HCT116 (cell line): ENCODE measurements at regions not wholly inside any gene's neighbourhood (a gene's known extent, or its start where the extent isn't known, plus 50 kb on each side); places are given as distances from the start of the nearest gene placed in this dataset.

Experiments
- ATAC-seq: fragments of 200-7000 bp; cut with Tn5 transposase; 2 replicates; pipeline ENCODE4 v1.9.1; 2020; ENCODE audit warnings: mild to moderate bottlenecking, moderate library complexity
- BruUV-seq: library from RNA; stranded (reverse); fragments of 400-500 nt; replicated peaks from 2 replicates; lab custom pipeline; 2021; lab: Mats Ljungman, UMichigan
- CTCF ChIA-PET: fragments of 300-600 bp; sonication (Branson Sonifier 250); formaldehyde crosslinking; loops from one replicate; lab custom pipeline; 2021; ENCODE audit warnings: antibody characterized with exemption; lab: Charles Lee
- POLR2A ChIA-PET: fragments of 300-600, 350-600 bp; sonication (Branson Sonifier 250); formaldehyde crosslinking; loops from one replicate; lab custom pipeline; 2021; ENCODE audit warnings: antibody characterized with exemption; lab: Charles Lee
- RAD21 ChIA-PET, 2 experiments: fragments of 300-600 bp; sonication (Branson Sonifier 250); formaldehyde crosslinking; loops; one replicate each; lab custom pipeline; 2023; ENCODE audit warnings: low total read pairs in 2 of 2; ENCODE audit not compliant: uncharacterized antibody in 2 of 2, unreplicated experiment in 2 of 2, low non-redundant PET in 1 of 2; lab: Charles Lee
- DNase-seq: peaks from one replicate; pipeline ENCODE4 v3.0.0-alpha.2; 2010; ENCODE audit warnings: low read depth, low spot score
- H2AFZ ChIP-seq: fragments of 200-600 bp; shearing (Covaris generic), sonication (generic); 2 replicates; pipeline ENCODE4 v1.6.1; 2017; ENCODE audit warnings: low read depth, mixed run types, mixed read lengths, antibody characterized with exemption, low read length; ENCODE audit not compliant: poor library complexity, severe bottlenecking
- H3K27ac ChIP-seq: 2 replicates; pipeline ENCODE4 v1.5.1; 2012; ENCODE audit warnings: low read depth, low read length
- H3K27me3 ChIP-seq: fragments of 200-600 bp; sonication (generic); 2 replicates; pipeline ENCODE4 v1.6.1; 2016; ENCODE audit warnings: mixed run types, low read length, mixed read lengths; ENCODE audit not compliant: insufficient read depth
- H3K36me3 ChIP-seq, 2 experiments: fragments of 200-500 bp in 1 of 2; fragments of 200-600 bp in 1 of 2; sonication (Bioruptor generic) in 1 of 2; sonication (generic) in 1 of 2; 2 replicates each; pipeline versions ENCODE4 v1.5.1 to v1.6.1; 2014 to 2016; ENCODE audit warnings: low read length in 2 of 2, inconsistent platforms in 1 of 2, mixed read lengths in 1 of 2, mixed run types in 1 of 2; ENCODE audit not compliant: insufficient read depth in 2 of 2, control insufficient read depth in 1 of 2
- H3K4me1 ChIP-seq, 2 experiments: fragments of 200-600 bp in 1 of 2; sonication (generic) in 1 of 2; 2 replicates each; pipeline versions ENCODE4 v1.5.1 to v1.6.1; 2012 to 2017; ENCODE audit warnings: low read length in 2 of 2, inconsistent platforms in 1 of 2, mild to moderate bottlenecking in 1 of 2, mixed read lengths in 1 of 2, mixed run types in 1 of 2, moderate library complexity in 1 of 2; ENCODE audit not compliant: insufficient read depth in 2 of 2, control insufficient read depth in 1 of 2
- H3K4me2 ChIP-seq: fragments of 200-600 bp; sonication (generic); 2 replicates; pipeline ENCODE4 v1.6.1; 2017; ENCODE audit warnings: mixed run types, low read length, mixed read lengths
- H3K4me3 ChIP-seq, 2 experiments: fragments of 200-600 bp in 1 of 2; sonication (generic) in 1 of 2; replicated peaks in 1 of 2; 2 replicates each; pipeline ENCODE4 v1.5.1; 2011 to 2016; ENCODE audit warnings: low read length in 2 of 2, control low read depth in 1 of 2, low read depth in 1 of 2, mild to moderate bottlenecking in 1 of 2, mixed read lengths in 1 of 2, mixed run types in 1 of 2
- H3K79me2 ChIP-seq: fragments of 200-600 bp; sonication (generic); 2 replicates; pipeline ENCODE4 v1.6.1; 2017; ENCODE audit warnings: mild to moderate bottlenecking, mixed run types, low read length, moderate library complexity, mixed read lengths; ENCODE audit not compliant: insufficient read depth
- H3K9ac ChIP-seq: fragments of 200-600 bp; sonication (generic); 2 replicates; pipeline ENCODE4 v1.6.1; 2016; ENCODE audit warnings: low read length, mixed read lengths
- H3K9me2 ChIP-seq: fragments of 200-600 bp; sonication (generic), shearing (Covaris generic); 2 replicates; pipeline ENCODE4 v1.6.1; 2017; ENCODE audit warnings: mixed run types, mild to moderate bottlenecking, moderate library complexity; ENCODE audit not compliant: insufficient read depth
- H3K9me3 ChIP-seq, 2 experiments: fragments of 200-500 bp in 1 of 2; fragments of 200-600 bp in 1 of 2; sonication (Bioruptor generic) in 1 of 2; sonication (generic) in 1 of 2; 2 replicates each; pipeline ENCODE4 v1.6.1; 2014 to 2017; ENCODE audit warnings: low read length in 2 of 2, mixed read lengths in 2 of 2, inconsistent platforms in 1 of 2, low read depth in 1 of 2, mild to moderate bottlenecking in 1 of 2, mixed run types in 1 of 2, moderate library complexity in 1 of 2; ENCODE audit not compliant: control insufficient read depth in 1 of 2, insufficient read depth in 1 of 2
- H4K20me1 ChIP-seq: fragments of 200-600 bp; sonication (generic), shearing (Covaris generic); 2 replicates; pipeline ENCODE4 v1.6.1; 2017; ENCODE audit warnings: mixed run types, mild to moderate bottlenecking, moderate library complexity; ENCODE audit not compliant: insufficient read depth
- CBX3 ChIP-seq: IDR thresholded peaks from 2 replicates; pipeline ENCODE4 v1.6.1; 2012; ENCODE audit warnings: low read depth
- FOSL1 ChIP-seq: IDR thresholded peaks from 2 replicates; pipeline ENCODE4 v1.6.1; 2012; ENCODE audit warnings: low read depth
- POLR2AphosphoS5 ChIP-seq: IDR thresholded peaks from 2 replicates; pipeline ENCODE4 v1.6.1; 2011; ENCODE audit warnings: mild to moderate bottlenecking, low read depth, low read length, moderate library complexity
- SRF ChIP-seq: IDR thresholded peaks from 2 replicates; pipeline ENCODE4 v1.6.1; 2012; ENCODE audit warnings: low read depth
- ZFX ChIP-seq: fragments of 450-650 bp; IDR thresholded peaks from 2 replicates; pipeline ENCODE4 v1.6.1; 2017
- ZNF274 ChIP-seq: fragments of 200-500 bp; sonication (Bioruptor generic); IDR thresholded peaks from 2 replicates; pipeline ENCODE4 v1.6.1; 2014; ENCODE audit warnings: mild to moderate bottlenecking, low read depth, low read length, inconsistent platforms
- intact Hi-C: fragments of 100-400 bp; cut with micrococcal nuclease; formaldehyde crosslinking; loops from 2 replicates; pipeline ENCODE4 v1.10.0; 2022
- TF ChIP-seq, protein P1 (sequence below): IDR thresholded peaks from 2 replicates; pipeline ENCODE4 v1.6.1; 2012; ENCODE audit warnings: low read depth
- TF ChIP-seq, protein P2 (sequence below): IDR thresholded peaks from 2 replicates; pipeline ENCODE4 v1.6.1; 2011; ENCODE audit warnings: mild to moderate bottlenecking, low read length, moderate library complexity; ENCODE audit not compliant: insufficient replicate concordance; ENCODE audit errors: extremely low read depth

DNA sequence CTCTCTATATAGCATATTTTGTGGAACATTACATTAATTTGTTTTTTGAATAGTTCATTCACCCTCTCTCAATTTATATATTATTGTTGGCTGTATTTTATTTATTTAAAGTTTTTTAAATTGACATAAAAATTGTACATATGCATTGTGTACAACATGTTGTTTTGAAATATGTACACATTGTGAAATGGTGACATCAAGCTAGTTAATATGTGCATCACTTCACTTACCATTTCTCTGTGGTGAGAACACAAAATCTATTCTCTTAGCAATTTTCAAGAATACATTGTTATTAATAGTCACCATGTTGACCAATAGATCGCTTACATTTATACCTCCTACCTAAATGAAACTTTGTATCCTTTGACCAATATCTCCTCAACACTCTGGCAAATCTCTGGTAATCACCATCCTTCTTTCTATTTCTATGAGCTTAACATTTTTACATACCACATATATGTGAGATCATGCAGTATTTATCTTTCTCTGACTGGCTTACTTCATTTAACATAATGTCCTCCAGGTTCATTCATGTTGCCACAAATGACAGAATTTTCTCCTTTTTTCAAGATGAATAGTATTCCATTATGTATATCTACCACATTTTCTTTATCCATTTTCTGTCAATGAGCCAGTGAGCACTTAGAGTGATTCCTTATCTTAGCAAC is 180.9 kb upstream of the DEPDC1 start:
- ATAC-seq, result no peak
- H3K27me3 ChIP-seq, result no peaks in the 10 kb centered on the region
- no peak overlapping the region for H3K4me2 ChIP-seq
- H3K9me2 ChIP-seq, result no peaks in the 10 kb centered on the region
- no peaks in the 10 kb centered on the region for H3K9me3 ChIP-seq
- no peak for TF ChIP-seq POLR2AphosphoS5
- TF ChIP-seq ZNF274, result no peak
- no peak for TF ChIP-seq ZFX
- TF ChIP-seq, protein P1, sequence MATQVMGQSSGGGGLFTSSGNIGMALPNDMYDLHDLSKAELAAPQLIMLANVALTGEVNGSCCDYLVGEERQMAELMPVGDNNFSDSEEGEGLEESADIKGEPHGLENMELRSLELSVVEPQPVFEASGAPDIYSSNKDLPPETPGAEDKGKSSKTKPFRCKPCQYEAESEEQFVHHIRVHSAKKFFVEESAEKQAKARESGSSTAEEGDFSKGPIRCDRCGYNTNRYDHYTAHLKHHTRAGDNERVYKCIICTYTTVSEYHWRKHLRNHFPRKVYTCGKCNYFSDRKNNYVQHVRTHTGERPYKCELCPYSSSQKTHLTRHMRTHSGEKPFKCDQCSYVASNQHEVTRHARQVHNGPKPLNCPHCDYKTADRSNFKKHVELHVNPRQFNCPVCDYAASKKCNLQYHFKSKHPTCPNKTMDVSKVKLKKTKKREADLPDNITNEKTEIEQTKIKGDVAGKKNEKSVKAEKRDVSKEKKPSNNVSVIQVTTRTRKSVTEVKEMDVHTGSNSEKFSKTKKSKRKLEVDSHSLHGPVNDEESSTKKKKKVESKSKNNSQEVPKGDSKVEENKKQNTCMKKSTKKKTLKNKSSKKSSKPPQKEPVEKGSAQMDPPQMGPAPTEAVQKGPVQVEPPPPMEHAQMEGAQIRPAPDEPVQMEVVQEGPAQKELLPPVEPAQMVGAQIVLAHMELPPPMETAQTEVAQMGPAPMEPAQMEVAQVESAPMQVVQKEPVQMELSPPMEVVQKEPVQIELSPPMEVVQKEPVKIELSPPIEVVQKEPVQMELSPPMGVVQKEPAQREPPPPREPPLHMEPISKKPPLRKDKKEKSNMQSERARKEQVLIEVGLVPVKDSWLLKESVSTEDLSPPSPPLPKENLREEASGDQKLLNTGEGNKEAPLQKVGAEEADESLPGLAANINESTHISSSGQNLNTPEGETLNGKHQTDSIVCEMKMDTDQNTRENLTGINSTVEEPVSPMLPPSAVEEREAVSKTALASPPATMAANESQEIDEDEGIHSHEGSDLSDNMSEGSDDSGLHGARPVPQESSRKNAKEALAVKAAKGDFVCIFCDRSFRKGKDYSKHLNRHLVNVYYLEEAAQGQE, result no peak
- TF ChIP-seq, protein P2, sequence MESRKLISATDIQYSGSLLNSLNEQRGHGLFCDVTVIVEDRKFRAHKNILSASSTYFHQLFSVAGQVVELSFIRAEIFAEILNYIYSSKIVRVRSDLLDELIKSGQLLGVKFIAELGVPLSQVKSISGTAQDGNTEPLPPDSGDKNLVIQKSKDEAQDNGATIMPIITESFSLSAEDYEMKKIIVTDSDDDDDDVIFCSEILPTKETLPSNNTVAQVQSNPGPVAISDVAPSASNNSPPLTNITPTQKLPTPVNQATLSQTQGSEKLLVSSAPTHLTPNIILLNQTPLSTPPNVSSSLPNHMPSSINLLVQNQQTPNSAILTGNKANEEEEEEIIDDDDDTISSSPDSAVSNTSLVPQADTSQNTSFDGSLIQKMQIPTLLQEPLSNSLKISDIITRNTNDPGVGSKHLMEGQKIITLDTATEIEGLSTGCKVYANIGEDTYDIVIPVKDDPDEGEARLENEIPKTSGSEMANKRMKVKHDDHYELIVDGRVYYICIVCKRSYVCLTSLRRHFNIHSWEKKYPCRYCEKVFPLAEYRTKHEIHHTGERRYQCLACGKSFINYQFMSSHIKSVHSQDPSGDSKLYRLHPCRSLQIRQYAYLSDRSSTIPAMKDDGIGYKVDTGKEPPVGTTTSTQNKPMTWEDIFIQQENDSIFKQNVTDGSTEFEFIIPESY, result no peak
- TF ChIP-seq SRF, result no peak
- no peak for TF ChIP-seq FOSL1
- no peak for TF ChIP-seq CBX3
- TF ChIP-seq, all 23 proteins: peak for 0
- intact Hi-C loops, result no loop called here
- Histone ChIP-seq H2AFZ (no peak overlapping the region), H3K4me3 (no peak overlapping the region), H3K4me1 (peaks cover 0 to 5% of the 10 kb centered on the region in 2 experiments; a peak in 2 of 4 replicates), H3K36me3 (no peaks in the 10 kb centered on the region), H3K79me2 (no peaks in the 10 kb centered on the region), H3K27ac (no peak overlapping the region), H4K20me1 (no peaks in the 10 kb centered on the region), H3K9ac (no peak overlapping the region)
- POLR2A ChIA-PET, result no interaction called here
- RAD21 ChIA-PET, result no interaction called here
- DNase-seq, result no peak
- CTCF ChIA-PET, result no interaction called here
- no TSS peak for BruUV-seq
